HTR-8/SVneo (cell line): ENCODE measurements at regions not wholly inside any gene's neighbourhood (a gene's known extent, or its start where the extent isn't known, plus 50 kb on each side); places are given as distances from the start of the nearest gene placed in this dataset.
"Not testable (repeated sequence)": the region's sequence is repeated elsewhere in the genome, so short reads cannot be mapped to it uniquely, and the experiment has no call there.

Experiments
- DNase-seq: peaks from one replicate; pipeline ENCODE4 v3.0.0; 2011; ENCODE audit warnings: low spot score, mixed read lengths; ENCODE audit not compliant: insufficient read length
- FAIRE-seq: peaks from 2 replicates; lab custom pipeline; 2011; peaks lifted over from hg19 to GRCh38; lab: Jason Lieb, UNC

DNA sequence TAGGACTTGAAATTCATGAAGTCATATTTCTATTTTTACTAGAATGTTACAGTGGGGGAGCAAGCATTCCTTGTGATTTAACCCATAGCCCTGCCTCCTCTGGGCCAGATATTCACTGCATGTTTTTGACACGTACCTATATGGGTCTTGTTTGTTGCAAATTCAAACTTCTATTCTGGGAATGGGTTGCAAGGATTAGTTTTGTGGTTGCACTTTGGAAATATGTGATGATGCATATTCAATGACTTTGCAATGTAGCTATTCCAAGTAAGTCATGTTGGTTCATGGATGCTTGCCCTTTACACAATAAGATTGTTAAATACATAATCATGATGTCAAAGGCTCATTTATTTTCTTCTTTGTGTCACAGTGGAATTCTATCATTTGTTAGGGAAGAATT, 440.8 kb downstream of the TDRD3 start:
- DNase-seq (no peak), FAIRE-seq (no peak)

DNA sequence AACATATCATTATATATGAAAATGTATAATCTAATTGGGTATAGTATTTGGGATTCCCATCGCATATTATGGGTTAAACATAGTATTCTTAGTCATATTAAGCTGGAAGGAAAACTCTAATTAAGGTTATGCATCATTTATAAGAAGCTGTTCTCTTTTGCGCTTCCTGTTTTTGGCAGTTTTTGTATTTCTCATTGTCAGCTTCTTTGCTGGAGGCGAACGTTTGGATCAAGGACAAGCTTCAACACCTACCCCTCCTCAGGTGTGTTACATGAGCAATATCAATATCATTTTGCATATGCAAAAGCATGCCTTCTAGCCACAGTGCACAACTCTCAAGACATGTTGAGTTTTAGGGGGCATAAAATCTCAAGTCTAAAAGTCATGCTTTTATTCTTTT, 439.8 kb downstream of the TDRD3 start:
- FAIRE-seq (no peak), DNase-seq (no peak)

DNA sequence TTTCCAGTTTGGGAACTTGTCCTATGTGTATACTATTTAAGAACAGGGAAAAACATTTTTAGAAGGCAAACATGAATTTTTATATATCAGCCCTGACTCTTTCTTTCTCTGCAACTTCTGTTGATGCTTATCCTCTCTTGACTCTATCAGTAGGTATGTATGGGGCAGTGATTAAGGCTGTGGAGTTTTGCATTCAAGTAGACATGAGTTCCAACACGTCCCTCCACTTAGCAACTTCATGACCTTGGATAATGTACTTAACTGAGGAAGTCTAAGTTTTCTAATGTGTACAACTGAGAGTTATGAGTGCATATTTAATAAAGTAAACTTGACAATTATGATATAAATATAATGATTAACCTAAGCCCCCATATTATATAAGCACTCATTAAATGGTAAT, 414.6 kb downstream of the TDRD3 start:
- no peak for DNase-seq
- no peak for FAIRE-seq

DNA sequence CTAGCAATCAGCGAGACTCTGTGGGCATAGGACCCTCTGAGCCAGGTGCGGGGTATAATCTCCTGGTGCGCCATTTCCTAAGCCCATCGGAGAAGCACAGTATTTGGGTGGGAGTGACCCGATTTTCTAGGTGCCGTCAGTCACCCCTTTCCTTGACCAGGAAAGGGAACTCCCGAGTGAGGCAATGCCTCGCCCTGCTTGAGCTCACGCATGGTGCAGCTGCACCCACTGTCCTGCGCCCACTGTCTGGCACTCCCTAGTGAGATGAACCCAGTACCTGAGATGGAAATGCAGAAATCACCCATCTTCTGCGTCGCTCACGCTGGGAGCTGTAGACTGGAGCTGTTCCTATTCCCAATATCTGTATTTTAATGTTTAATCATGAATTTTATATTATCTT, 408.6 kb downstream of the TDRD3 start:
- not testable (repeated sequence) for FAIRE-seq, DNase-seq

DNA sequence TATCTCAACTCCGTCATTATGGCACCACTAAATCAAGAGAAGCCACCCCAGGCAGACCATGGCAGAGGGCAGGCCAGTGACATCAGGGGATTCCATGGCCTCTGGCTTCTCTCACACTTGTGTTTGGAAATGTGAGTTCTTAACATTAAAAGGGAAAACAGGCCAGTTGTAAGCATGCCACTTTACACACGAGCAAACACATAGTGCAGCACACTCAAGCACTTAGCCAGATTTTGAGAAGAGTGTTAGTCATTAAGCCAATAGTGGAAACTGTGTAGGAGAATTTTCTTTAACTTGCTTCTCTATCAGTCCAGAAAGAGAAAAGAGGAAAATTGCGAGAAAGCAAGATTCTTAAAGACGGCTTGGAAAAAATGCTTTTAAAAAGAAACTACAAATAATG, 401.5 kb downstream of the TDRD3 start:
- FAIRE-seq (no peak), DNase-seq (no peak)

GRCh38 chr13:60797112-60797511, 400.1 kb downstream of the TDRD3 start:
- FAIRE-seq (no peak), DNase-seq (no peak)

- DNase-seq, result no peak
- FAIRE-seq, result no peak
These were observed 397.7 kb downstream of the TDRD3 start for GRCh38 chr13:60794751-60795150.

GRCh38 chr13:60790620-60791019, 393.6 kb downstream of the TDRD3 start:
- FAIRE-seq, result no peak
- no peak for DNase-seq

- FAIRE-seq (no peak), DNase-seq (no peak)
These were observed 391.3 kb downstream of the TDRD3 start for GRCh38 chr13:60788156-60788829.

DNA sequence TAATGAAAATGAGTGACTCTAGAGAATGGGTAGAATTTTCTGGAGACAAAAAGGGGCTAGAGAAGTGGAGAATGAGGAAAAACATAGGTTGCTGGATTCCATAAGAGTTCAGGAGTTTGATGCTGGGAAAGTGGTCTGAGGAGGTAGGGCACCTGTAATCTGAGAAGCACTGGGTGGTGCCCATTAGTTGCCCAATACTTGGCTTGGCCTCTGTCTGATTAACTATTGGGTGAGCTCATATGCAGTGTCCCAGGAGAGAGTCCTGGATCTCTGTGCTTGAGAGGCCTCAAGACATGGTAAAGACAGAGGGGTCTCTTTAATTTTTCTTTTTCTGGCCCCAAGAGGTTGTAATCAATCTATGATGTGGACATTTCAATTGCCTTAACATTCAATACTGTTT, 390.1 kb downstream of the TDRD3 start:
- FAIRE-seq (no peak), DNase-seq (no peak)

GRCh38 chr13:60772726-60773125, 375.7 kb downstream of the TDRD3 start:
- FAIRE-seq (no peak), DNase-seq (no peak)

GRCh38 chr13:60765700-60766411, 368.8 kb downstream of the TDRD3 start:
- FAIRE-seq, result no peak
- DNase-seq, result no peak

- no peak for FAIRE-seq
- DNase-seq, result no peak
These were observed 362.5 kb downstream of the TDRD3 start for GRCh38 chr13:60759499-60759898.

DNA sequence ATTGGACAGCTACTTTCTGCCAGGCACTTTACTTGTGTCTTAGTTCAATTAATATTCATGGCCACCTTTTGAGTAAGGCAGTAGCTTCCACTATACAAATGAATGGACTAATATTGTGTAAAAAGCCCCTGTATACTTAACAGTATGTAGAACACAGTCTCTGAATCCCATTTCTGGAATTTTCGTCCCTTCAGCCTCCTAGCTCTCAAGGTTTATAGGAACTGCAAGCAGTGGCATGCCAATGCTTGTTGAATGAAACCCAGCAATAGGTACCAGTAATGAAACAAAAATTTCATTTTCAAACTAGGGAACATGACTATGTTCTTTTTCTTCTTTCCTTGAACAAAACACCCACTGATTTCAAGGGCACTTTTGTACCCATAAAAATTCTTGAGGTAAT, 361.6 kb downstream of the TDRD3 start:
- no peak for FAIRE-seq
- DNase-seq, result no peak

DNA sequence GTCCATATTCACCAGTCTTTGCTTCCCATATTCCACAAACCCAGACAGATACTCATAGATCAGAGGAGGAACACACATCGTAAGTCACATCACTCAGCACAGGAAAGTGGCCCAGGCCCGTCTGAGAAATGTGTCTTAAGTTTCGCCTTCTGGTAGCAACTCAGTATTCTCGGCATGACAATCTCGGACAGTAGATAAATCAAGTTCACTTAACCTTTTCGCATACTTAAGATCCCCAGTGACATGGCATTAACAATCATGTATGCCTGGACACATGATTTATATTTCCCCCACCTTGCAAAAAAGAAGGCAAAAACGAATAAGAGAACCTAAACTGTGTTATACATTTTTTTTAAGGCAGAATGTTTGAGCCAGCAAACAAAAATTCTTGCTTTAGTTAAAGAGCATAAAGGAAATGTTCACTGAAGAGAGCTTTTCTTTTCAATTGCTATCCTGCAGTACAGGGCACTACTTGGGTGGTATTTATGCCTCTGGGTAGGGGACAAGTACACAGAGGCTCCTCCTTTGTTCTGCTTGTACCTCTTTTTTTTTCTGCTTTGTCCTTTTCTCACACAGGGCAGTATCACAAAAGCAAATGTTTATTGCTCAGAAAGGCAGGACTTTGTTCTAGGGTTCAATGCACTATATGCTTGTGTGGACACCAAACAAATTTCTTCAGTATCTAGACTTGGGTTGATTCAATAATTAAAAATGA, 360.6 kb downstream of the TDRD3 start:
- no peak for DNase-seq
- no peak for FAIRE-seq

- DNase-seq, result no peak
- FAIRE-seq, result no peak
These were observed 359.3 kb downstream of the TDRD3 start for GRCh38 chr13:60756306-60756705.

GRCh38 chr13:60755380-60756163, 358.6 kb downstream of the TDRD3 start:
- FAIRE-seq (no peak), DNase-seq (no peak)

DNA sequence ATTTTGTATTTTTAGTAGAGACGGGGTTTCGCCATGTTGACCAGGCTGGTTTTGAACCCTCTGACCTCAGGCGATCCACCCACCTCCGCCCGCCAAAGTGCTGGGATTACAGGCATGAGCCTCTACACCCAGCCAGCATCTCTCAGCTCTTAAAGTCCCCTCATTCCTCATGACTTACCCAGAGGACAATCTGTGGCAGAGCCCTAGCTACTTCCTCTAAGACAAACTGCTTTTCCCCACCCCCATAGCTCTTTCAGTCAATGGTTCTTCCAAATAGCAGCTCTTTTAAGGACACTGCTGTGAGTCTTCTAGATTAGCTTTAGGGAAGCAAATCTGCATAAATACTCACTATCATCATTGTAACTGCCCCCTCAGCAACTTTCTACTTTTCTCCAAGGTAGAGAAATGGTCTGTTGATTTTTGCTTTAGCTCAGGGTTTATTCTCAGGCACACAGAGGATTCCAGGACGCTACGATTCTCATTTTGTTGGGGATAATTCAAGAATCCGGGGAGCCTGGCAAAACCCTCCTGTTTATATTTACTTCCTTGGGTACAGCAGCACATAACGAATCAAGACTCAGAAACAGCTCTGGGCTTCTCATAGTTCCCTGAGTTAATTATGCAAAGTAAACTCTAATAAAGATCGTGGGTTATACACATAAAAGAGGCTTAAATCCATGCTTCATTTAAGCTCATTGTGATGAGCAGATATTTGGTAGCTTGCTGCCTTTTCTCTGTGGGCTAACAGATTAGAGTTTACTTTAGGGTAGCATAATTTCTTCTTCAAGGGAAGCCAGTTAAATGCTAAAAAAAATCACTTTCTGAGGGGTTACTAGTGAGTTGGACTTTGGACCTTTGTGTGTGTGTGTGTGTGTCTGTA, 357.4 kb downstream of the TDRD3 start:
- FAIRE-seq (no peak), DNase-seq (no peak)

DNA sequence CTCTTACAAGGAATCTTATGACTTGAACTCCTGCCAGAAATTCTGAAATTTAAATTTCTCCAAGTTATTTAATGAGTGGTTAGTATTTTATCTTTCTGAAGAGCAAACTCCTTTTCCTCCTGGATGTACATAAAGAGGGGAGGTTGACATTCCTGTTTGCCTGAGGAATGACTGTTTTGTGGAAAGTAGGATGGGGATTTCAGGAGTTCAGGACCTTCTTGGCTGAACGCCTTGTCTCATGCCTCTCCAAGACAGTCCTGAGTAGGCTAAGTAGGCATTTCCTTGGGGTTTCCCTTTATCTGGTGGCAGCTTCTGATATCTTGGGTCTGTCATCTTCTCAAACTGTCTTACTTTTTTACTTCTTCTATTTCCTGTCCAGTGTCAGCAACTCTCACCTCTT, 356.6 kb downstream of the TDRD3 start:
- no peak for DNase-seq

GRCh38 chr13:60745343-60745742, 348.3 kb downstream of the TDRD3 start:
- DNase-seq, result no peak
- no peak for FAIRE-seq

More for the DNA sequence above, 356.6 kb downstream of the TDRD3 start:
- FAIRE-seq, result no peak
